ENCODE measurements at regions not wholly inside any gene's neighbourhood (a gene's known extent, or its start where the extent isn't known, plus 50 kb on each side); places are given as distances from the start of the nearest gene placed in this dataset.

DNA sequence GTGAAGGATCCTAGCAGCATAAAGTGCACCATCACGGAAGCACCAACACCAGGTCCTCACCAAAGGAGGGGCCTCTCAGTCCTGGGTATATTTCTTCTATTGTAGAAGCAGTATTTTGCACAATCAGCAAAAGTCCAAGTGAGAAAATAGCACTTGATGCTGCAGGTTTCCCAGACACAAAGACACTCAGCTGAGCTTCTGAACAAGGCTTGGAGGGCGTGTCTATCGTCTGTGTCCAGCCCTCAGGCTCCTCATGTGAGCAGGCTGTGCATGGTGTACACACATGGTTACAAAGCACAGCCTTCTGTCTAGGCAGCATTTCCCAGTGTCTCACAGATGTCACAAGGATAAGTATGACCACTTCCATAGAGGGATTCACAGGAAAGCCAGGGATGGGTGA, 98.3 kb upstream of the SPATA12 start:
- TF ChIP-seq CTCF (IDR thresholded peaks at IDR 0.05; ENCODE audit: borderline replicate concordance, extremely low read depth, low read length, poor library complexity, severe bottlenecking) (no peak), EZH2 (IDR thresholded peaks at IDR 0.05; ENCODE audit: borderline replicate concordance, low read depth, low read length, severe bottlenecking) (no peak)
